ENCODE measurements at regions not wholly inside any gene's neighbourhood (a gene's known extent, or its start where the extent isn't known, plus 50 kb on each side); places are given as distances from the start of the nearest gene placed in this dataset.

- Histone ChIP-seq H3K4me1 (no peaks in the 10 kb centered on the region), H3K36me3 (no peaks in the 10 kb centered on the region), H3K27me3 (no peaks in the 10 kb centered on the region), H3K4me3 (no peak overlapping the region), H3K27ac (no peak overlapping the region), H3K9me3 (no peaks in the 10 kb centered on the region)
- no peak for DNase-seq
- intact Hi-C loops (cut with DNase I; ENCODE audit: low total_unique reads): no loop called here
- 79 to 86% methylated on average over 1 of the region's 1 CpG for WGBS, 2 donors (ENCODE audit: low coverage in 1 of 2)
- TF ChIP-seq POLR2A (IDR thresholded peaks at IDR 0.05) (no peak), EP300 (IDR thresholded peaks at IDR 0.05; ENCODE audit: low read depth) (no peak), POLR2AphosphoS5 (IDR thresholded peaks at IDR 0.05) (no peak)
- TF ChIP-seq, protein P1, sequence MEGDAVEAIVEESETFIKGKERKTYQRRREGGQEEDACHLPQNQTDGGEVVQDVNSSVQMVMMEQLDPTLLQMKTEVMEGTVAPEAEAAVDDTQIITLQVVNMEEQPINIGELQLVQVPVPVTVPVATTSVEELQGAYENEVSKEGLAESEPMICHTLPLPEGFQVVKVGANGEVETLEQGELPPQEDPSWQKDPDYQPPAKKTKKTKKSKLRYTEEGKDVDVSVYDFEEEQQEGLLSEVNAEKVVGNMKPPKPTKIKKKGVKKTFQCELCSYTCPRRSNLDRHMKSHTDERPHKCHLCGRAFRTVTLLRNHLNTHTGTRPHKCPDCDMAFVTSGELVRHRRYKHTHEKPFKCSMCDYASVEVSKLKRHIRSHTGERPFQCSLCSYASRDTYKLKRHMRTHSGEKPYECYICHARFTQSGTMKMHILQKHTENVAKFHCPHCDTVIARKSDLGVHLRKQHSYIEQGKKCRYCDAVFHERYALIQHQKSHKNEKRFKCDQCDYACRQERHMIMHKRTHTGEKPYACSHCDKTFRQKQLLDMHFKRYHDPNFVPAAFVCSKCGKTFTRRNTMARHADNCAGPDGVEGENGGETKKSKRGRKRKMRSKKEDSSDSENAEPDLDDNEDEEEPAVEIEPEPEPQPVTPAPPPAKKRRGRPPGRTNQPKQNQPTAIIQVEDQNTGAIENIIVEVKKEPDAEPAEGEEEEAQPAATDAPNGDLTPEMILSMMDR (IDR thresholded peaks at IDR 0.05): no peak
- in situ Hi-C loops (cut with MboI; ENCODE audit: low pct_ligation_motif_present in 1 of 4, low pct_unique_long_range_greater_than_20kb in 1 of 4, low sequenced_read_pairs in 3 of 4): no loop called here
Observed at GRCh38 chrX:114332766-114333165, 251.1 kb upstream of the HTR2C start.

GRCh38 chrX:114334473-114334982 is 249.4 kb upstream of the HTR2C start:
- Histone ChIP-seq H3K36me3 (no peaks in the 10 kb centered on the region), H3K27ac (no peak overlapping the region), H3K9me3 (no peaks in the 10 kb centered on the region), H3K4me3 (no peak overlapping the region), H3K27me3 (no peaks in the 10 kb centered on the region), H3K4me1 (no peaks in the 10 kb centered on the region)
- no peak for DNase-seq
- intact Hi-C loops (cut with DNase I; ENCODE audit: low total_unique reads): no loop called here
- TF ChIP-seq, protein P1 (IDR thresholded peaks at IDR 0.05): no peak
- TF ChIP-seq POLR2A (IDR thresholded peaks at IDR 0.05) (no peak), POLR2AphosphoS5 (IDR thresholded peaks at IDR 0.05) (no peak), EP300 (IDR thresholded peaks at IDR 0.05; ENCODE audit: low read depth) (no peak)
- in situ Hi-C loops (cut with MboI; ENCODE audit: low pct_ligation_motif_present in 1 of 4, low pct_unique_long_range_greater_than_20kb in 1 of 4, low sequenced_read_pairs in 3 of 4): no loop called here
- 57% methylated on average over 4 of the region's 4 CpGs; no CpG with 5 or more reads in 1 of the 2 donors for WGBS, 2 donors (ENCODE audit: low coverage in 1 of 2)

GRCh38 chrX:114338870-114339269 is 245.0 kb upstream of the HTR2C start:
- intact Hi-C loops (cut with DNase I; ENCODE audit: low total_unique reads) (no loop called here), in situ Hi-C loops (cut with MboI; ENCODE audit: low pct_ligation_motif_present in 1 of 4, low pct_unique_long_range_greater_than_20kb in 1 of 4, low sequenced_read_pairs in 3 of 4) (no loop called here)
- 90 to 100% methylated on average over 1 to 2 of the region's 2 CpGs for WGBS, 2 donors (ENCODE audit: low coverage in 1 of 2)
- Histone ChIP-seq H3K27me3 (no peaks in the 10 kb centered on the region), H3K4me3 (no peak overlapping the region), H3K27ac (no peak overlapping the region), H3K4me1 (no peaks in the 10 kb centered on the region), H3K9me3 (no peaks in the 10 kb centered on the region), H3K36me3 (no peaks in the 10 kb centered on the region)
- TF ChIP-seq EP300 (IDR thresholded peaks at IDR 0.05; ENCODE audit: low read depth) (no peak), POLR2A (IDR thresholded peaks at IDR 0.05) (no peak), POLR2AphosphoS5 (IDR thresholded peaks at IDR 0.05) (no peak)
- TF ChIP-seq, protein P1 (IDR thresholded peaks at IDR 0.05): no peak
- no peak for DNase-seq

DNA sequence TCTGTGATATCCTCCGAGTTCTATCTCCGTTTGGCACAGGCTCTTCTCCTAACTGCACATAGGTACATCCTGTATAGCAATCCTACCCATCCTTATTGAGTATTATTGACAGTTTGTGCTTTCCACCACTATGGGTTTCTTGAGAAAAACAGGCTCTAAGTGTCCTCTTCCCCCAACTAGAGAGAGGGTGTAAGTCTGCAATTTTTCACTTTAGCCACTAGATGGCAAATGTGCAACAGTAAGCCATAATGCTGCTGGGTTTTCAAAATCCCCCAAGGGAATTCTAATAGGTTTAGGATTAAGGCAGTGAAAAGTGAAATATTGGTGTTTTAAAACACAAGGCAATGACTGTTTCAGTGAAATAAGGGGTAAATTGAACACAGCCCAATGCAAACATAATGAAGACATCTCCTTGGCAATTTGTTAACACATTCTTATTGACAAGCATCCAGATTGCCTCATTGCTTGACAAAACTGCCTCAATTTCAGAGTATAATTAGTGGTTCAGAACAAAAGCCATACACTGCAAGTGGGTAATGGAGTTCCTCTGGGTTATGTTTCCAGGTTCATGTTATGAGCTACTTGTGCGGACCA is 239.0 kb upstream of the HTR2C start:
- no peaks in the 10 kb centered on the region for H3K4me1 ChIP-seq
- H3K4me3 ChIP-seq: no peak overlapping the region
- DNase-seq: no peak
- in situ Hi-C loops (cut with MboI; ENCODE audit: low pct_ligation_motif_present in 1 of 4, low pct_unique_long_range_greater_than_20kb in 1 of 4, low sequenced_read_pairs in 3 of 4): no loop called here
- H3K9me3 ChIP-seq: no peaks in the 10 kb centered on the region
- H3K27ac ChIP-seq: no peak overlapping the region
- intact Hi-C loops (cut with DNase I; ENCODE audit: low total_unique reads): no loop called here
- TF ChIP-seq, protein P1 (IDR thresholded peaks at IDR 0.05): peak; percentile 32 to 54 (median 40)
- no peak for TF ChIP-seq POLR2A (IDR thresholded peaks at IDR 0.05)
- no peaks in the 10 kb centered on the region for H3K36me3 ChIP-seq
- WGBS, 2 donors (ENCODE audit: low coverage in 1 of 2): 20 to 40% methylated on average over 1 to 3 of the region's 3 CpGs
- H3K27me3 ChIP-seq: no peaks in the 10 kb centered on the region

Measured in transverse colon (tissue), 4 donors.